ENCODE measurements at regions not wholly inside any gene's neighbourhood (a gene's known extent, or its start where the extent isn't known, plus 50 kb on each side); places are given as distances from the start of the nearest gene placed in this dataset.

- no peak overlapping the region for H3K4me3 ChIP-seq
- no peaks in the 10 kb centered on the region for H3K36me3 ChIP-seq
- TF ChIP-seq POLR2A (IDR thresholded peaks at IDR 0.05) (no peak), CTCF (IDR thresholded peaks at IDR 0.05) (no peak), POLR2AphosphoS5 (IDR thresholded peaks at IDR 0.05) (no peak)
- H3K4me1 ChIP-seq (replicated peaks) = no peaks in the 10 kb centered on the region
- no peak for DNase-seq (ENCODE audit: low spot score)
- H3K27me3 ChIP-seq (replicated peaks; ENCODE audit: insufficient read depth) = no peaks in the 10 kb centered on the region
- no peak overlapping the region for H3K27ac ChIP-seq
- 54% methylated on average over 3 of the region's 3 CpGs for WGBS
- intact Hi-C loops (cut with DNase I) = no loop called here
- no peaks in the 10 kb centered on the region for H3K9me3 ChIP-seq
Observed at GRCh38 chr5:117943541-117943940, 1044.8 kb downstream of the DTWD2 start.

DNA sequence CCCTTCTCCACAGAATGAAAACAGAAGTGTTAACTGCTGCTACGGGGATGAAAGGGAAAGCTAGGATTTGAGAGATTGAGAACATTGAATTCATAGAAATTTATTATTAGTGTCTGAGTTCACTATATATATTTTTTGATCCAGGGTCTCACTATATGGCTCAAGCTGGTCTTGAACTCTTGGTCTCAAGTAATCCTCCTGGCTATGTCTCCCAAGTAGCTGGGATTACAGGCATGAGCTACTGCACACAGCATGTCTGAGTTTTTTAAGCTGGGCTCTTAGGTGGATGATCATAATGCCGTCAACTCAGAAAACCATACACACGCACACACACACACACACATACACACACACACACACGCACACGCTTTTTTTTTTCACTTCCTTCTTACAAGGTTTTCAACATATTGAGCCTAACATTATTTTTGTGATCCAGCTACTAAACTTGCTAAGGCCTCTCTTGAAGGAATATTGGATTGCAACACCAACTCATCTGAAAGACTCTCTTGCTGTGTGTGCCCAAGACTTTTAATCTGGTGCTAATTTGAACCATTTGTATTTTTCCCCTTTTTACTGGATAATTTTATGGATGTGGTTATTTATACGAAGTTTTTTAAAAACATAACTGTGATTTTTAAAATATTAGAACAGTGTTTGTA is 1045.4 kb downstream of the DTWD2 start:
- intact Hi-C loops (cut with DNase I) = no loop called here
- Histone ChIP-seq H3K9me3 (no peaks in the 10 kb centered on the region), H3K27ac (no peak overlapping the region), H3K27me3 (replicated peaks; ENCODE audit: insufficient read depth) (no peaks in the 10 kb centered on the region), H3K4me3 (no peak overlapping the region), H3K36me3 (no peaks in the 10 kb centered on the region), H3K4me1 (replicated peaks) (no peaks in the 10 kb centered on the region)
- WGBS = 85% methylated on average over 6 of the region's 6 CpGs
- TF ChIP-seq POLR2AphosphoS5 (IDR thresholded peaks at IDR 0.05) (no peak), CTCF (IDR thresholded peaks at IDR 0.05) (no peak), POLR2A (IDR thresholded peaks at IDR 0.05) (no peak)
- no peak for DNase-seq (ENCODE audit: low spot score)

DNA sequence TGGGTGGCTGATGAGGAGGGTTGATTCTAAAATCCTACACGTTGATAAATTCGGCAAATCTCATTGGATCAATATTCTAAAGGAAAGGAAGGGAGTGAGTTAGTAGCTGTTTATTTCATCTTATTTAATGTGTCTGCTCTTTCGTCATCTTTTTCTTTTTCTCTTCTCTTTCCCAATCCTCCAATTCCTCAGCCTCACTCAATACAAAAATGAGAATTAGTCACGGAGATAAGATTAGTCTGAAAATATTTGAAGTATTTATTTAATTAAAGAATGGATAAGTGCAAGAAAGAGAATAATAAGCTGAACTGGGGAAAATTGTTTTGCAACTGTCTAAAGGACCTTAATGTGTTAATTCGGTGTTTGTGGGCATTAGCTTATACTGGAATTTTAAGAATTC is 1095.1 kb downstream of the DTWD2 start:
- Histone ChIP-seq H3K9me3 (no peaks in the 10 kb centered on the region), H3K27me3 (replicated peaks; ENCODE audit: insufficient read depth) (no peaks in the 10 kb centered on the region), H3K27ac (no peak overlapping the region), H3K4me3 (no peak overlapping the region), H3K36me3 (no peaks in the 10 kb centered on the region), H3K4me1 (replicated peaks) (no peaks in the 10 kb centered on the region)
- 93% methylated on average over 5 of the region's 5 CpGs for WGBS
- DNase-seq (ENCODE audit: low spot score) = no peak
- intact Hi-C loops (cut with DNase I) = no loop called here
- TF ChIP-seq POLR2A (IDR thresholded peaks at IDR 0.05) (no peak), CTCF (IDR thresholded peaks at IDR 0.05) (no peak), POLR2AphosphoS5 (IDR thresholded peaks at IDR 0.05) (no peak)

GRCh38 chr5:117892360-117892759 is 1096.0 kb downstream of the DTWD2 start:
- Histone ChIP-seq H3K4me3 (no peak overlapping the region), H3K36me3 (no peaks in the 10 kb centered on the region), H3K27ac (no peak overlapping the region), H3K4me1 (replicated peaks) (no peaks in the 10 kb centered on the region), H3K9me3 (no peaks in the 10 kb centered on the region), H3K27me3 (replicated peaks; ENCODE audit: insufficient read depth) (no peaks in the 10 kb centered on the region)
- intact Hi-C loops (cut with DNase I) = no loop called here
- no peak for TF ChIP-seq POLR2AphosphoS5 (IDR thresholded peaks at IDR 0.05)
- no peak for TF ChIP-seq CTCF (IDR thresholded peaks at IDR 0.05)
- no peak for TF ChIP-seq POLR2A (IDR thresholded peaks at IDR 0.05)
- 72% methylated on average over 4 of the region's 4 CpGs for WGBS
- DNase-seq (ENCODE audit: low spot score) = no peak

DNA sequence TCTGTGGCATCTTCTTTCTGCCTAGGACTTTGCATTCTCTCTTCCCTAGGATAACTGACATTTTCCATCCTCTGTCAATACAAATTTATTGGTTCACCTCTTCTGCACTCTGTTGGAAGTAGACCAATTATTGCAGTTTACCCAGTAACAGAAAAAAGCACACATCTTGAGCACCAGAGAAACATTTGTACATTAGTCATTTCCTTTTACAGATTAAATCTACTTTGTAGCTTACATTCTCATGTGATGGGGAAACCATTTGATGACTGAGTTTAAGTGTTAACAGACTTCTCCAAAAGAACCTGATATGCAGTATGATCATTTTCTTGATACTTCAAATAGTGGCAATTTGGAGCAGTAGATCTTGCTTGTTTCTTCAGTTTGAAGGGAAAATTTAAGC is 1098.8 kb downstream of the DTWD2 start:
- Histone ChIP-seq H3K4me1 (replicated peaks) (no peaks in the 10 kb centered on the region), H3K36me3 (no peaks in the 10 kb centered on the region), H3K9me3 (no peaks in the 10 kb centered on the region), H3K27ac (no peak overlapping the region), H3K4me3 (no peak overlapping the region), H3K27me3 (replicated peaks; ENCODE audit: insufficient read depth) (no peaks in the 10 kb centered on the region)
- DNase-seq (ENCODE audit: low spot score) = no peak
- TF ChIP-seq CTCF (IDR thresholded peaks at IDR 0.05) = no peak
- TF ChIP-seq POLR2AphosphoS5 (IDR thresholded peaks at IDR 0.05) = no peak
- TF ChIP-seq POLR2A (IDR thresholded peaks at IDR 0.05) = no peak
- intact Hi-C loops (cut with DNase I) = no loop called here
